Vagina (tissue), 2 donors: ENCODE measurements at regions not wholly inside any gene's neighbourhood (a gene's known extent, or its start where the extent isn't known, plus 50 kb on each side); places are given as distances from the start of the nearest gene placed in this dataset.

Experiments used
- CTCF ChIP-seq, 3 experiments: fragments of 450-650 bp in 2 of 3; fragments of 200-600 bp in 1 of 3; sonication (generic) in 1 of 3; IDR thresholded peaks; one replicate each; pipeline ENCODE4 v1.5.1; 2017 to 2019; ENCODE audit warnings: antibody characterized with exemption in 3 of 3, mild to moderate bottlenecking in 2 of 3, moderate library complexity in 2 of 3
- POLR2A ChIP-seq, 2 donors: fragments of 450-650 bp; IDR thresholded peaks; one replicate each; pipeline ENCODE4 v1.6.1; 2017; ENCODE audit warnings: antibody characterized with exemption in 2 of 2, mild to moderate bottlenecking in 2 of 2, moderate library complexity in 2 of 2
- POLR2AphosphoS5 ChIP-seq, 2 donors: sonication (generic); formaldehyde crosslinking; IDR thresholded peaks; one replicate each; pipeline ENCODE4 v1.9.0; 2017; ENCODE audit warnings: antibody characterized with exemption in 2 of 2, mild to moderate bottlenecking in 2 of 2, low read depth in 1 of 2; ENCODE audit not compliant: insufficient read depth in 1 of 2

GRCh38 chr2:5145053-5145452, 547.1 kb upstream of the SOX11 start:
- TF ChIP-seq CTCF (IDR thresholded peaks at IDR 0.05) (no peak), POLR2A (IDR thresholded peaks at IDR 0.05) (no peak), POLR2AphosphoS5 (IDR thresholded peaks at IDR 0.05; ENCODE audit: insufficient read depth in 1 of 2, low read depth in 1 of 2) (no peak)
